A673 (cell line): ENCODE measurements at regions not wholly inside any gene's neighbourhood (a gene's known extent, or its start where the extent isn't known, plus 50 kb on each side); places are given as distances from the start of the nearest gene placed in this dataset.
"Not testable (repeated sequence)": the region's sequence is repeated elsewhere in the genome, so short reads cannot be mapped to it uniquely, and the experiment has no call there.

Experiments
- BruUV-seq: library from RNA; stranded (reverse); fragments of 400-500 nt; replicated peaks from 2 replicates; lab custom pipeline; 2021; lab: Mats Ljungman, UMichigan
- CTCF ChIA-PET: fragments of 300-600 bp; sonication (Branson Sonifier 250); formaldehyde crosslinking; loops from one replicate; lab custom pipeline; 2022; ENCODE audit warnings: antibody characterized with exemption; lab: Charles Lee
- POLR2A ChIA-PET: fragments of 300-600 bp; sonication (Branson Sonifier 250); formaldehyde crosslinking; loops from one replicate; lab custom pipeline; 2022; ENCODE audit warnings: antibody characterized with exemption; ENCODE audit not compliant: low non-redundant PET; lab: Charles Lee
- DNase-seq: peaks from one replicate; pipeline ENCODE4 v3.0.0-alpha.2; 2015; ENCODE audit warnings: low spot score
- H3K27ac ChIP-seq: fragments of 200-600 bp; sonication (generic); 2 replicates; pipeline ENCODE4 v1.5.1; 2016; ENCODE audit warnings: mixed run types, low read depth, mild to moderate bottlenecking, mixed read lengths, antibody characterized with exemption, low read length; ENCODE audit not compliant: poor library complexity, severe bottlenecking
- H3K27me3 ChIP-seq: fragments of 200-600 bp; sonication (generic); replicated peaks from 2 replicates; pipeline ENCODE4 v1.6.1; 2017; ENCODE audit warnings: mixed run types, low read depth, mild to moderate bottlenecking, mixed read lengths, antibody characterized with exemption, low read length; ENCODE audit not compliant: insufficient read depth, poor library complexity
- H3K36me3 ChIP-seq: fragments of 200-600 bp; sonication (generic); 2 replicates; pipeline ENCODE4 v1.6.1; 2016; ENCODE audit warnings: mixed run types, mild to moderate bottlenecking, mixed read lengths, antibody characterized with exemption, low read length; ENCODE audit not compliant: insufficient read depth, poor library complexity, severe bottlenecking
- H3K4me1 ChIP-seq: fragments of 200-600 bp; sonication (generic); 2 replicates; pipeline ENCODE4 v1.6.1; 2017; ENCODE audit warnings: mixed run types, mild to moderate bottlenecking, mixed read lengths, antibody characterized with exemption, low read length; ENCODE audit not compliant: insufficient read depth, poor library complexity, severe bottlenecking
- H3K4me3 ChIP-seq: fragments of 200-600 bp; sonication (generic); 2 replicates; pipeline ENCODE4 v1.5.1; 2016; ENCODE audit warnings: low read depth, mixed run types, mild to moderate bottlenecking, mixed read lengths, low read length; ENCODE audit not compliant: poor library complexity, severe bottlenecking
- H3K9me3 ChIP-seq: fragments of 200-600 bp; sonication (generic); 2 replicates; pipeline ENCODE4 v1.6.1; 2016; ENCODE audit warnings: mixed run types, low read depth, mild to moderate bottlenecking, mixed read lengths, antibody characterized with exemption, low read length; ENCODE audit not compliant: poor library complexity, severe bottlenecking
- CTCF ChIP-seq: fragments of 300-800, 200-600 bp; sonication (generic); conservative IDR thresholded peaks from 2 replicates; pipeline ENCODE4 v1.5.1; 2017; ENCODE audit warnings: low read depth, mild to moderate bottlenecking, antibody characterized with exemption, low read length, moderate library complexity, mixed read lengths
- EZH2 ChIP-seq: fragments of 200-600 bp; sonication (generic); IDR thresholded peaks from 2 replicates; pipeline ENCODE4 v1.6.1; 2017; ENCODE audit warnings: borderline replicate concordance, low read depth, mild to moderate bottlenecking, mixed read lengths, antibody characterized with exemption, low read length; ENCODE audit not compliant: poor library complexity, severe bottlenecking
- intact Hi-C: fragments of 100-400 bp; cut with micrococcal nuclease; formaldehyde crosslinking; loops from one replicate; pipeline ENCODE4 v1.10.0; 2022; ENCODE audit not compliant: unreplicated experiment

DNA sequence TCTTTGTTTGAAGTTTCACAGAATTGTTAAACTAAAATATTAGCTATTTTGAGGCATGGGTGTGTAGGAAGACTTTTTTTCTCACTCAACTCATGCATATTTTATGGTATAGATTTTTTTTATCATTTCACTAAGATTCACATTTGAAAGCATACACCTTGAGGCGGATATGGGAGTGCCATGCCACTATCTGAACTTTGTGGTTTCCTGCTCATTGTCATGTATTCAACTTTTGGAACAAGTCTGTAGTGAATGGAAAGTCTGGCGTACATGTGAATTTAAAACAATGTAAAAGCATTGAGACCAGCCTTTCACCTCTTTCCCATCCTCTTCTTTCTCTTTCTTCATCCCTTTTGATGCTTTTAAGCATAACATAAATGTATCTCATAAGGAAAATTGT lies 147.9 kb downstream of the TPBG start:
- Histone ChIP-seq H3K36me3 (no peaks in the 10 kb centered on the region), H3K27me3 (no peaks in the 10 kb centered on the region), H3K4me3 (no peak overlapping the region), H3K27ac (no peak overlapping the region), H3K4me1 (no peaks in the 10 kb centered on the region), H3K9me3 (no peaks in the 10 kb centered on the region)
- TF ChIP-seq EZH2, result no peak
- no peak for TF ChIP-seq CTCF
- POLR2A ChIA-PET, result no interaction called here
- CTCF ChIA-PET, result no interaction called here
- no TSS peak for BruUV-seq
- DNase-seq, result no peak
- intact Hi-C loops, result no loop called here

- POLR2A ChIA-PET, intact Hi-C loops, CTCF ChIA-PET, H3K27me3 ChIP-seq, H3K4me3 ChIP-seq, H3K27ac ChIP-seq, DNase-seq, H3K9me3 ChIP-seq, H3K36me3 ChIP-seq, BruUV-seq, H3K4me1 ChIP-seq: not testable (repeated sequence)
Measured at GRCh38 chr6:82517896-82518295, 154.3 kb downstream of the TPBG start.

GRCh38 chr6:82521369-82521768 lies 157.8 kb downstream of the TPBG start:
- Histone ChIP-seq H3K36me3 (no peaks in the 10 kb centered on the region), H3K4me1 (peaks cover 12% of the 10 kb centered on the region), H3K4me3 (no peak overlapping the region), H3K27me3 (peaks cover 12% of the 10 kb centered on the region), H3K9me3 (no peaks in the 10 kb centered on the region), H3K27ac (no peak overlapping the region)
- POLR2A ChIA-PET, result no interaction called here
- CTCF ChIA-PET, result interaction anchor here (0.6 kb wide), 1 partner anchor 121 kb away, joined by 5 read pairs; no protein-coding TSS in a partner anchor
- no TSS peak for BruUV-seq
- DNase-seq, result no peak
- TF ChIP-seq EZH2, result no peak
- TF ChIP-seq CTCF, result no peak
- intact Hi-C loops, result loop anchor here (10.0 kb wide), 1 partner anchor 163 kb away; no protein-coding TSS in a partner anchor

DNA sequence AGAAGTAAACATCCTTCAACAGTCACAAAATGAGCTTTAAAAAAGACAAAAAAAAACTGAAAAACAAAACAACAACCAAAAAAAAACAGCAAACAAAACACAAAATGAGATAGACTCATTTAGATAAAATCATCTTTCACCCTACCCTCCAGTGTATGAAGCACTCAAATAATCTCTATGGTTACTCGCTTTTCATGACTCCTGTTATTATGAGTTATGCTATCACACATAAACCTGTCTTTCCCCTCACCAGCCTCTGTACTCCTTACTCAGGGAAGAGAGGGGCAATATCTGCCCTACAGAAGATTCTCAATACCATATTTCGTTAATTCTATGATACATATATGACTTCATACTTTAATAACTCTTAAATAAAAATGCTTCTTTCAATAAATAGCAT lies 158.2 kb downstream of the TPBG start:
- BruUV-seq, result no TSS peak
- Histone ChIP-seq H3K36me3 (no peaks in the 10 kb centered on the region), H3K4me3 (no peak overlapping the region), H3K27ac (no peak overlapping the region), H3K27me3 (peaks cover 12% of the 10 kb centered on the region), H3K9me3 (no peaks in the 10 kb centered on the region), H3K4me1 (peaks cover 14% of the 10 kb centered on the region)
- TF ChIP-seq EZH2, result no peak
- no peak for TF ChIP-seq CTCF
- intact Hi-C loops, result loop anchor here (10.0 kb wide), 1 partner anchor 163 kb away; no protein-coding TSS in a partner anchor
- no peak for DNase-seq
- ChIA-PET CTCF (interaction anchor here (0.6 kb wide), 1 partner anchor 122 kb away, joined by 5 read pairs; no protein-coding TSS in a partner anchor), POLR2A (no interaction called here)
